HepG2 (cell line): ENCODE measurements at regions not wholly inside any gene's neighbourhood (a gene's known extent, or its start where the extent isn't known, plus 50 kb on each side); places are given as distances from the start of the nearest gene placed in this dataset.

Experiments
- ATAC-seq: fragments of 200-7000 bp; cut with Tn5 transposase; 3 replicates; pipeline ENCODE4 v1.9.1; 2020; ENCODE audit warnings: mild to moderate bottlenecking, moderate library complexity
- BruUV-seq: library from RNA; stranded (reverse); fragments of 400-500 nt; replicated peaks from 2 replicates; lab custom pipeline; 2021; lab: Mats Ljungman, UMichigan
- CTCF ChIA-PET: fragments of 300-600 bp; formaldehyde crosslinking; extraction: SDS; loops from one replicate; lab custom pipeline; 2021; ENCODE audit warnings: low total read pairs, inconsistent platforms, low intra/inter-chr PET ratio; lab: Yijun Ruan, JAX
- POLR2A ChIA-PET: fragments of 350-600 bp; sonication (Branson Sonifier 250); formaldehyde crosslinking; loops from one replicate; lab custom pipeline; 2020; ENCODE audit warnings: antibody characterized with exemption, inconsistent platforms; lab: Yijun Ruan, JAX
- DNase-seq: peaks from one replicate; pipeline ENCODE4 v3.0.0-alpha.2; 2015; ENCODE audit warnings: low spot score
- FAIRE-seq: peaks from 3 replicates; lab custom pipeline; 2011; peaks lifted over from hg19 to GRCh38; lab: Jason Lieb, UNC
- H2AFZ ChIP-seq: one replicate; pipeline ENCODE4 v1.6.1; 2011; ENCODE audit warnings: low read length, inconsistent platforms
- H3K27ac ChIP-seq: fragments of 300-600 bp; 3 replicates; pipeline ENCODE4 v1.8.0; 2011; ENCODE audit warnings: mixed run types, mild to moderate bottlenecking, mixed read lengths, low read length, inconsistent platforms; ENCODE audit not compliant: insufficient read depth; ENCODE audit errors: extremely low read length
- H3K27me3 ChIP-seq, 2 experiments: fragments of 200-600 bp in 1 of 2; 2 replicates in 1 of 2; 3 replicates in 1 of 2; pipeline versions ENCODE4 v1.6.0 to v1.8.0; 2011; ENCODE audit warnings: low read length in 2 of 2, mild to moderate bottlenecking in 2 of 2, moderate library complexity in 2 of 2, inconsistent platforms in 1 of 2; ENCODE audit not compliant: insufficient read depth in 2 of 2, control insufficient read depth in 1 of 2
- H3K36me3 ChIP-seq, 2 experiments: fragments of 200-600 bp in 1 of 2; replicated peaks in 1 of 2; 2 replicates in 1 of 2; 3 replicates in 1 of 2; pipeline versions ENCODE4 v1.5.1 to v1.8.0; 2011; ENCODE audit warnings: low read length in 2 of 2, inconsistent platforms in 1 of 2; ENCODE audit not compliant: insufficient read depth in 2 of 2, control insufficient read depth in 1 of 2
- H3K4me1 ChIP-seq: 2 replicates; pipeline ENCODE4 v1.5.1; 2012; ENCODE audit warnings: low read length, inconsistent platforms; ENCODE audit not compliant: insufficient read depth
- H3K4me2 ChIP-seq: 2 replicates; pipeline ENCODE4 v1.6.0; 2011; ENCODE audit warnings: low read depth, low read length, inconsistent platforms
- H3K4me3 ChIP-seq, 3 experiments: fragments of 200-600 bp in 1 of 3; sonication (generic), shearing (Covaris generic) in 1 of 3; replicated peaks in 1 of 3; 2 replicates each; pipeline ENCODE4 v1.5.1; 2011 to 2016; ENCODE audit warnings: low read length in 3 of 3, inconsistent platforms in 2 of 3, low read depth in 2 of 3, mild to moderate bottlenecking in 2 of 3, control low read depth in 1 of 3, mixed read lengths in 1 of 3; ENCODE audit not compliant: insufficient read depth in 1 of 3
- H3K79me2 ChIP-seq: one replicate; pipeline ENCODE4 v1.6.1; 2011; ENCODE audit warnings: low read length, inconsistent platforms; ENCODE audit not compliant: insufficient read depth
- H3K9ac ChIP-seq: 2 replicates; pipeline ENCODE4 v1.6.0; 2011; ENCODE audit warnings: mild to moderate bottlenecking, low read depth, low read length, inconsistent platforms; ENCODE audit not compliant: insufficient read depth
- H3K9me3 ChIP-seq: 2 replicates; pipeline ENCODE4 v1.5.1; 2012; ENCODE audit warnings: mild to moderate bottlenecking, low read length
- H4K20me1 ChIP-seq: 2 replicates; pipeline ENCODE4 v1.6.0; 2011; ENCODE audit warnings: inconsistent platforms, mild to moderate bottlenecking, low read length, moderate library complexity; ENCODE audit not compliant: insufficient read depth
- CBX5 ChIP-seq: sonication (generic); formaldehyde crosslinking; IDR thresholded peaks from 2 replicates; pipeline ENCODE4 v1.4.0; 2020; ENCODE audit warnings: missing genetic modification reagents, borderline replicate concordance
- CHCHD3 ChIP-seq: sonication (generic); formaldehyde crosslinking; IDR thresholded peaks from 2 replicates; pipeline ENCODE4 v1.8.0; 2022; ENCODE audit warnings: mild to moderate bottlenecking, missing genetic modification reagents, moderate library complexity
- ERF ChIP-seq: IDR thresholded peaks from 2 replicates; pipeline ENCODE4 v1.6.1; 2018; ENCODE audit warnings: missing biosample characterization, missing genetic modification reagents
- KLF13 ChIP-seq: sonication (generic); formaldehyde crosslinking; IDR thresholded peaks from 2 replicates; pipeline ENCODE4 v1.4.0; 2020; ENCODE audit warnings: mild to moderate bottlenecking, missing genetic modification reagents
- MXD3 ChIP-seq: IDR thresholded peaks from 2 replicates; pipeline ENCODE4 v1.6.1; 2016; ENCODE audit warnings: mild to moderate bottlenecking, missing biosample characterization, missing genetic modification reagents
- PLSCR1 ChIP-seq: sonication (generic); formaldehyde crosslinking; IDR thresholded peaks from 2 replicates; pipeline ENCODE4 v1.5.0; 2020; ENCODE audit warnings: missing genetic modification reagents, mild to moderate bottlenecking, borderline replicate concordance
- PRDM10 ChIP-seq: sonication (generic); formaldehyde crosslinking; IDR thresholded peaks from 2 replicates; pipeline ENCODE4 v1.4.0; 2020; ENCODE audit warnings: low read depth, missing genetic modification reagents
- RFX5 ChIP-seq: IDR thresholded peaks from 2 replicates; pipeline ENCODE4 v1.6.1; 2011; ENCODE audit warnings: low read depth, low read length, improper control_type of control experiment
- TEAD3 ChIP-seq: optimal IDR thresholded peaks from 2 replicates; pipeline ENCODE3; 2016; ENCODE audit warnings: borderline replicate concordance
- ZFP36L1 ChIP-seq: sonication (generic); formaldehyde crosslinking; IDR thresholded peaks from 2 replicates; pipeline ENCODE4 v1.8.0; 2022; ENCODE audit warnings: mild to moderate bottlenecking, missing genetic modification reagents, moderate library complexity
- ZFP41 ChIP-seq: sonication (generic); formaldehyde crosslinking; IDR thresholded peaks from 2 replicates; pipeline ENCODE4 v1.4.0; 2020; ENCODE audit warnings: mild to moderate bottlenecking, missing genetic modification reagents, borderline replicate concordance
- ZNF337 ChIP-seq: sonication (generic); formaldehyde crosslinking; IDR thresholded peaks from 2 replicates; pipeline ENCODE4 v1.5.1; 2020; ENCODE audit warnings: missing genetic modification reagents, low read depth, mild to moderate bottlenecking, borderline replicate concordance
- ZNF784 ChIP-seq: sonication (generic); formaldehyde crosslinking; IDR thresholded peaks from 2 replicates; pipeline ENCODE4 v1.5.1; 2020; ENCODE audit warnings: missing genetic modification reagents, mild to moderate bottlenecking, borderline replicate concordance
- WGBS: methylation state at CpG from one replicate; pipeline ENCODE4 v1.1.6; 2017; ENCODE audit warnings: low lambda C conversion rate; 5-methylcytosine and 5-hydroxymethylcytosine counted together
- in situ Hi-C: cut with HindIII; loops from 2 replicates; pipeline ENCODE4 v1.10.0; 2017; ENCODE audit warnings: low pct_unique_long_range_greater_than_20kb; ENCODE audit not compliant: extremely low pct_ligation_motif_present
- intact Hi-C: fragments of 100-400 bp; cut with micrococcal nuclease; formaldehyde crosslinking; loops from one replicate; pipeline ENCODE4 v1.10.0; 2022; ENCODE audit not compliant: unreplicated experiment

GRCh38 chr7:42627101-42627500 lies 284.8 kb downstream of the C7orf25 start:
- no peaks in the 10 kb centered on the region for H3K79me2 ChIP-seq
- no peak overlapping the region for H3K4me3 ChIP-seq
- H3K9ac ChIP-seq: no peak overlapping the region
- H4K20me1 ChIP-seq: no peaks in the 10 kb centered on the region
- no peaks in the 10 kb centered on the region for H3K36me3 ChIP-seq
- ATAC-seq: no peak
- FAIRE-seq: no peak
- no TSS peak for BruUV-seq
- intact Hi-C loops (no loop called here), in situ Hi-C loops (no loop called here)
- H3K27ac ChIP-seq: no peak overlapping the region
- DNase-seq: no peak
- no peak overlapping the region for H2AFZ ChIP-seq
- no peaks in the 10 kb centered on the region; the same call in 1 of the 2 replicates for H3K9me3 ChIP-seq
- ChIA-PET CTCF (no interaction called here), POLR2A (no interaction called here)
- H3K27me3 ChIP-seq: no peaks in the 10 kb centered on the region
- no peak overlapping the region for H3K4me2 ChIP-seq
- TF ChIP-seq PRDM10 (CRISPR knock-in tag): no peak
- TF ChIP-seq PLSCR1: no peak
- no peak for TF ChIP-seq ERF (CRISPR knock-in tag)
- no peaks in the 10 kb centered on the region for H3K4me1 ChIP-seq
- 10% methylated on average over 2 of the region's 2 CpGs for WGBS

GRCh38 chr7:42625421-42625820 lies 286.4 kb downstream of the C7orf25 start:
- Histone ChIP-seq H3K4me1 (no peaks in the 10 kb centered on the region), H3K9me3 (no peaks in the 10 kb centered on the region; the same call in 1 of the 2 replicates), H4K20me1 (no peaks in the 10 kb centered on the region), H3K79me2 (no peaks in the 10 kb centered on the region), H3K4me3 (no peak overlapping the region), H3K36me3 (no peaks in the 10 kb centered on the region), H3K27ac (no peak overlapping the region), H3K4me2 (no peak overlapping the region), H2AFZ (no peak overlapping the region), H3K27me3 (no peaks in the 10 kb centered on the region), H3K9ac (no peak overlapping the region)
- DNase-seq (no peak), FAIRE-seq (no peak), ATAC-seq (no peak)
- in situ Hi-C loops: no loop called here
- CTCF ChIA-PET: no interaction called here
- BruUV-seq: no TSS peak
- 3% methylated on average over 4 of the region's 4 CpGs for WGBS
- POLR2A ChIA-PET: no interaction called here
- intact Hi-C loops: no loop called here
- TF ChIP-seq TEAD3 (CRISPR knock-in tag): no peak
- TF ChIP-seq MXD3 (CRISPR knock-in tag): no peak
- no peak for TF ChIP-seq RFX5
- no peak for TF ChIP-seq ZNF784 (CRISPR knock-in tag)
- TF ChIP-seq ZNF337: no peak
- TF ChIP-seq ZFP36L1 (CRISPR knock-in tag): no peak
- no peak for TF ChIP-seq KLF13 (CRISPR knock-in tag)
- no peak for TF ChIP-seq CBX5 (CRISPR knock-in tag)
- no peak for TF ChIP-seq ZFP41 (CRISPR knock-in tag)
- TF ChIP-seq CHCHD3 (CRISPR knock-in tag): no peak
